GM21515 (cell line): ENCODE measurements at regions not wholly inside any gene's neighbourhood (a gene's known extent, or its start where the extent isn't known, plus 50 kb on each side); places are given as distances from the start of the nearest gene placed in this dataset.
"Not testable (repeated sequence)": the region's sequence is repeated elsewhere in the genome, so short reads cannot be mapped to it uniquely, and the experiment has no call there.

Experiments
- ATAC-seq: cut with Tn5 transposase; IDR thresholded peaks from one replicate; pipeline ENCODE4 v1.9.1; 2021; ENCODE audit not compliant: unreplicated experiment

GRCh38 chr7:136419740-136420139 lies 442.6 kb upstream of the MTPN start:
- ATAC-seq = not testable (repeated sequence)

- no peak for ATAC-seq
These were observed 435.8 kb upstream of the MTPN start for GRCh38 chr7:136412952-136413351.

- ATAC-seq = peak; percentile 96
These were observed 429.0 kb upstream of the MTPN start for GRCh38 chr7:136405931-136406777.

- no peak for ATAC-seq
These were observed 426.4 kb upstream of the MTPN start for GRCh38 chr7:136403591-136403990.

- ATAC-seq = no peak
These were observed 423.7 kb upstream of the MTPN start for GRCh38 chr7:136400877-136401276.

- no peak for ATAC-seq
These were observed 422.2 kb upstream of the MTPN start for GRCh38 chr7:136399385-136399784.

GRCh38 chr7:136392856-136393255 lies 415.7 kb upstream of the MTPN start:
- ATAC-seq = no peak

- ATAC-seq = no peak
These were observed 414.2 kb upstream of the MTPN start for GRCh38 chr7:136391371-136391770.

GRCh38 chr7:136389933-136390332 lies 412.8 kb upstream of the MTPN start:
- no peak for ATAC-seq

- ATAC-seq = no peak
These were observed 409.7 kb upstream of the MTPN start for GRCh38 chr7:136386876-136387275.

- ATAC-seq = not testable (repeated sequence)
These were observed 394.2 kb upstream of the MTPN start for GRCh38 chr7:136371409-136371808.

GRCh38 chr7:136370137-136370536 lies 393.0 kb upstream of the MTPN start:
- no peak for ATAC-seq

GRCh38 chr7:136369225-136369624 lies 392.1 kb upstream of the MTPN start:
- ATAC-seq = no peak

- peak; percentile 95 for ATAC-seq
These were observed 382.3 kb upstream of the MTPN start for GRCh38 chr7:136359333-136359903.

GRCh38 chr7:136353287-136353686 lies 376.1 kb upstream of the MTPN start:
- ATAC-seq = peak; percentile 53

- no peak for ATAC-seq
These were observed 371.5 kb upstream of the MTPN start for GRCh38 chr7:136348542-136349192.

- no peak for ATAC-seq
These were observed 371.0 kb upstream of the MTPN start for GRCh38 chr7:136348142-136348541.

- no peak for ATAC-seq
These were observed 370.3 kb upstream of the MTPN start for GRCh38 chr7:136347488-136347887.

- ATAC-seq = no peak
These were observed 365.1 kb upstream of the MTPN start for GRCh38 chr7:136342251-136342650.

- ATAC-seq = no peak
These were observed 362.3 kb upstream of the MTPN start for GRCh38 chr7:136339464-136339863.

GRCh38 chr7:136336932-136337331 lies 359.8 kb upstream of the MTPN start:
- no peak for ATAC-seq

GRCh38 chr7:136333636-136334035 lies 356.5 kb upstream of the MTPN start:
- no peak for ATAC-seq
